ENCODE measurements at regions not wholly inside any gene's neighbourhood (a gene's known extent, or its start where the extent isn't known, plus 50 kb on each side); places are given as distances from the start of the nearest gene placed in this dataset.

DNA sequence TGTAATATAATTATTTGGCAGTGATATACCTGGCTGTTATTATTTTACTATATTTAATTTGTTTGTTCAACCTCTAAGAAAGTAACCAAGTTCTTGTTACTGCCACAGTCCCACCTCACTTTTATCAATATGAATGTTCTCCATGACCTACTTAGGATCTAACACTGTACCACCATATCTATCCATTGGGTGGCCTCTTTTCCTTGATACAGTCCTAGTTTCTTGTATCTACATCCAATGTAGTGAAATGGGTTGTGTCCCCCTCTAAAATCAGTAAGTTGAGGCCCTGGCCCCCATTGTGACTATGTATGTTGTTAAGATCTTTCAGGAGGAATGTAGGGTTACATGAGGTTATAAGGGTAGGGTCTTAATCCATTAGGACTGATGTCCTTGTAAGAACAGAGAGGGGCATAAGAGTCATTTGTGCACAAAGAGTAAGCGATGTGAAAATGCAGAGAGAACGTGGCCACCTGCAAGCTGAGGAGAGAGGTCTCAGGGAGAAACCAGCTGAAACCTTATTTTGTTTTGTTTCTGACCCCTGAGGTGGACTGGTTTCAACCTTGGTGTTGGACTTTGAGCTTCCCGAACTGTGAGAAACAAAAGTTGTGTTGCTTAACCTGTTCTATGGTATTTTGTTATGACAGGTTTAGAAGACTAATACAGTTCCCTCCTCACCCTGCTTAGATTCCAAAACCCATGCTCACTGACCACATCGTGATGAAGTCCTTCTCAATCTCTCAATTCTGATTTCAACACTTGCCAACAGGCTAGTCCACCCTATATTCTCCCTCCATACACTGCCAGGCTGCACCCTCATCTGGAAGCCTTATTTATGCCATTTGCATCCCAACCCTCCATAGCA, 387.3 kb upstream of the EPHA7 start:
- Histone ChIP-seq H3K27ac (ENCODE audit: low read length) (no peak overlapping the region), H3K4me3 (ENCODE audit: low read depth in 1 of 2, low read length in 2 of 2) (no peak overlapping the region), H3K27me3 (ENCODE audit: low read depth, low read length) (no peaks in the 10 kb centered on the region), H3K4me1 (ENCODE audit: control insufficient read depth in 1 of 2, insufficient read depth in 2 of 2, low read length in 2 of 2) (no peaks in the 10 kb centered on the region), H3K36me3 (ENCODE audit: control insufficient read depth in 1 of 2, insufficient read depth in 2 of 2, low read length in 2 of 2) (no peaks in the 10 kb centered on the region), H3K9me3 (ENCODE audit: control insufficient read depth in 1 of 2, low read length in 2 of 2) (no peaks in the 10 kb centered on the region)

- Histone ChIP-seq H3K4me3 (ENCODE audit: low read depth in 1 of 2, low read length in 2 of 2) (no peak overlapping the region), H3K9me3 (ENCODE audit: control insufficient read depth in 1 of 2, low read length in 2 of 2) (no peaks in the 10 kb centered on the region), H3K27ac (ENCODE audit: low read length) (no peak overlapping the region), H3K4me1 (ENCODE audit: control insufficient read depth in 1 of 2, insufficient read depth in 2 of 2, low read length in 2 of 2) (no peaks in the 10 kb centered on the region), H3K36me3 (ENCODE audit: control insufficient read depth in 1 of 2, insufficient read depth in 2 of 2, low read length in 2 of 2) (no peaks in the 10 kb centered on the region), H3K27me3 (ENCODE audit: low read depth, low read length) (no peaks in the 10 kb centered on the region)
Measured at GRCh38 chr6:93801101-93801847, 381.9 kb upstream of the EPHA7 start.

GRCh38 chr6:93799226-93799625, 379.9 kb upstream of the EPHA7 start:
- Histone ChIP-seq H3K27me3 (ENCODE audit: low read depth, low read length) (no peaks in the 10 kb centered on the region), H3K36me3 (ENCODE audit: control insufficient read depth in 1 of 2, insufficient read depth in 2 of 2, low read length in 2 of 2) (no peaks in the 10 kb centered on the region), H3K9me3 (ENCODE audit: control insufficient read depth in 1 of 2, low read length in 2 of 2) (no peaks in the 10 kb centered on the region), H3K4me3 (ENCODE audit: low read depth in 1 of 2, low read length in 2 of 2) (no peak overlapping the region), H3K27ac (ENCODE audit: low read length) (no peak overlapping the region), H3K4me1 (ENCODE audit: control insufficient read depth in 1 of 2, insufficient read depth in 2 of 2, low read length in 2 of 2) (no peaks in the 10 kb centered on the region)

- Histone ChIP-seq H3K9me3 (ENCODE audit: control insufficient read depth in 1 of 2, low read length in 2 of 2) (no peaks in the 10 kb centered on the region), H3K4me3 (ENCODE audit: low read depth in 1 of 2, low read length in 2 of 2) (no peak overlapping the region), H3K27ac (ENCODE audit: low read length) (no peak overlapping the region), H3K4me1 (ENCODE audit: control insufficient read depth in 1 of 2, insufficient read depth in 2 of 2, low read length in 2 of 2) (no peaks in the 10 kb centered on the region), H3K36me3 (ENCODE audit: control insufficient read depth in 1 of 2, insufficient read depth in 2 of 2, low read length in 2 of 2) (no peaks in the 10 kb centered on the region), H3K27me3 (ENCODE audit: low read depth, low read length) (no peaks in the 10 kb centered on the region)
Measured at GRCh38 chr6:93794166-93794565, 374.8 kb upstream of the EPHA7 start.

DNA sequence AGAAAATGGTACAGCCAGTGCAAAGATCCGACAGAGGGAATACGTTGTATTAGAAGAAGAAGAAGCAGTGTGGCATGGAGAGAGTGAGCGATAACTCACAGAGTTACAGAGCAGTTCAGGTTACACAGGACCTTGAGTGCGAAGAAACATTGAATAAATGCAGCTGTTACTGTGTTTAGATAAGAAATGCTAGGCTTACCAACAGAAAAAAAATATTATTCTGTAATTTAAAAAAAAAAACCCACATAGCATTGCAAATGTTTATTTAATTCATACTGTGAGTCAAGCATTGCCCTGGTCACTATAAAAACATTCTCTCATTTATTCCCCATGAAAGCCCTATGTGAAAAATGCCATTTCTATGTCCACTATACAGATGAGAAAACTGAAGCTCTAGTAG, 373.4 kb upstream of the EPHA7 start:
- Histone ChIP-seq H3K9me3 (ENCODE audit: control insufficient read depth in 1 of 2, low read length in 2 of 2) (no peaks in the 10 kb centered on the region), H3K4me1 (ENCODE audit: control insufficient read depth in 1 of 2, insufficient read depth in 2 of 2, low read length in 2 of 2) (no peaks in the 10 kb centered on the region), H3K27ac (ENCODE audit: low read length) (no peak overlapping the region), H3K27me3 (ENCODE audit: low read depth, low read length) (no peaks in the 10 kb centered on the region), H3K4me3 (ENCODE audit: low read depth in 1 of 2, low read length in 2 of 2) (no peak overlapping the region), H3K36me3 (ENCODE audit: control insufficient read depth in 1 of 2, insufficient read depth in 2 of 2, low read length in 2 of 2) (no peaks in the 10 kb centered on the region)

DNA sequence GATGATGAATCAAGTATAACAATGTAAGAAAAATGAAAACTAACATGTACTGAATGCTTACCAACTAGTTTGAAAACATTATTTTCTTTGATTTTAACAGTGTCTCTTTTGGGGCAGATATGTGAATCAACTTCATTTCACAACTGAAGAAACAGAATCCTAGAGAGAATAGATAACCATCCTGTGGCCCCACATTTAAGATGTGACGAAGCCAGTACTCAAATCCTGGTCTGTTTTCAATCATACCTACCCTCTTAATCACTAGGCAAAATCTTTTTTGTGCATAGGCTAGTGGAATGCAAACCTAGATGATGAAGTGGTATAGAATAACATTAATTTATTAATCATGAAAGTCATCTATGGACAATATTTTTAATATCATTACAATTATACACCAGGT, 371.6 kb upstream of the EPHA7 start:
- peaks cover 0 to 8% of the 10 kb centered on the region in 2 donors for H3K4me1 ChIP-seq (ENCODE audit: control insufficient read depth in 1 of 2, insufficient read depth in 2 of 2, low read length in 2 of 2)
- H3K27ac ChIP-seq (ENCODE audit: low read length), result no peak overlapping the region
- no peak overlapping the region for H3K4me3 ChIP-seq (ENCODE audit: low read depth in 1 of 2, low read length in 2 of 2)
- H3K9me3 ChIP-seq (ENCODE audit: control insufficient read depth in 1 of 2, low read length in 2 of 2), result no peaks in the 10 kb centered on the region
- H3K36me3 ChIP-seq (ENCODE audit: control insufficient read depth in 1 of 2, insufficient read depth in 2 of 2, low read length in 2 of 2), result no peaks in the 10 kb centered on the region
- H3K27me3 ChIP-seq (ENCODE audit: low read depth, low read length), result no peaks in the 10 kb centered on the region

DNA sequence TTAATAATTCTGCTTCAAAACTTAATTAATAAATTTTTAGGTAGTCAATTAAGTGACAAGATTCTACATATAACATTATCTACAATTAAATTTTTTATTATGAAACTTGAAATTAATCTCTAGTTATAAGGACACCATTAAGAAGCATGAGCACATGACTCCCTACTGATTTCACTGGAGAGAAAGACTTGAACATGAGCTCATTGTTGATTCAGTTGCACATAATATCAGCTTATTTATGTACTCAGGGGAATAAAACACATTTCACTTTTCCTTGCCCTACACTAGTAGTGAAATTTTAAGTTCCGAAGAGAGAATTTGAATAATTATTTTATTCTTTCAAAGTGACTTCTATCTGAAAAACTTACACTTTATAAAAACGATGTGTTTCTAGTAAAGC, 370.2 kb upstream of the EPHA7 start:
- Histone ChIP-seq H3K4me3 (ENCODE audit: low read depth in 1 of 2, low read length in 2 of 2) (no peak overlapping the region), H3K27ac (ENCODE audit: low read length) (no peak overlapping the region), H3K27me3 (ENCODE audit: low read depth, low read length) (no peaks in the 10 kb centered on the region), H3K4me1 (ENCODE audit: control insufficient read depth in 1 of 2, insufficient read depth in 2 of 2, low read length in 2 of 2) (peaks cover 0 to 8% of the 10 kb centered on the region in 2 donors), H3K36me3 (ENCODE audit: control insufficient read depth in 1 of 2, insufficient read depth in 2 of 2, low read length in 2 of 2) (no peaks in the 10 kb centered on the region), H3K9me3 (ENCODE audit: control insufficient read depth in 1 of 2, low read length in 2 of 2) (no peaks in the 10 kb centered on the region)

- Histone ChIP-seq H3K4me3 (ENCODE audit: low read depth in 1 of 2, low read length in 2 of 2) (no peak overlapping the region), H3K27ac (ENCODE audit: low read length) (no peak overlapping the region), H3K9me3 (ENCODE audit: control insufficient read depth in 1 of 2, low read length in 2 of 2) (no peaks in the 10 kb centered on the region), H3K27me3 (ENCODE audit: low read depth, low read length) (no peaks in the 10 kb centered on the region), H3K4me1 (ENCODE audit: control insufficient read depth in 1 of 2, insufficient read depth in 2 of 2, low read length in 2 of 2) (peaks cover 0 to 8% of the 10 kb centered on the region in 2 donors), H3K36me3 (ENCODE audit: control insufficient read depth in 1 of 2, insufficient read depth in 2 of 2, low read length in 2 of 2) (no peaks in the 10 kb centered on the region)
Measured at GRCh38 chr6:93787841-93788240, 368.5 kb upstream of the EPHA7 start.

GRCh38 chr6:93786474-93787330, 367.3 kb upstream of the EPHA7 start:
- Histone ChIP-seq H3K9me3 (ENCODE audit: control insufficient read depth in 1 of 2, low read length in 2 of 2) (no peaks in the 10 kb centered on the region), H3K4me3 (ENCODE audit: low read depth in 1 of 2, low read length in 2 of 2) (no peak overlapping the region), H3K4me1 (ENCODE audit: control insufficient read depth in 1 of 2, insufficient read depth in 2 of 2, low read length in 2 of 2) (peaks cover 0 to 8% of the 10 kb centered on the region in 2 donors), H3K36me3 (ENCODE audit: control insufficient read depth in 1 of 2, insufficient read depth in 2 of 2, low read length in 2 of 2) (no peaks in the 10 kb centered on the region), H3K27me3 (ENCODE audit: low read depth, low read length) (no peaks in the 10 kb centered on the region), H3K27ac (ENCODE audit: low read length) (no peak overlapping the region)

- no peaks in the 10 kb centered on the region for H3K27me3 ChIP-seq (ENCODE audit: low read depth, low read length)
- H3K9me3 ChIP-seq (ENCODE audit: control insufficient read depth in 1 of 2, low read length in 2 of 2), result no peaks in the 10 kb centered on the region
- peak overlapping the region; percentile 47 for H3K27ac ChIP-seq (ENCODE audit: low read length)
- peak overlapping the region; percentile 47 to 50 for H3K4me3 ChIP-seq (ENCODE audit: low read depth in 1 of 2, low read length in 2 of 2)
- H3K4me1 ChIP-seq (ENCODE audit: control insufficient read depth in 1 of 2, insufficient read depth in 2 of 2, low read length in 2 of 2), result peaks cover 0 to 8% of the 10 kb centered on the region in 2 donors
- H3K36me3 ChIP-seq (ENCODE audit: control insufficient read depth in 1 of 2, insufficient read depth in 2 of 2, low read length in 2 of 2), result no peaks in the 10 kb centered on the region
Measured at GRCh38 chr6:93785694-93786030, 366.3 kb upstream of the EPHA7 start.
